T-cell (primary cell): ENCODE measurements at regions not wholly inside any gene's neighbourhood (a gene's known extent, or its start where the extent isn't known, plus 50 kb on each side); places are given as distances from the start of the nearest gene placed in this dataset.

Source experiments
- ATAC-seq, 4 experiments: fragments of 200-7000 bp in 3 of 4; fragments of 150-1000 bp in 1 of 4; cut with Tn5 transposase; replicated peaks in 1 of 4; 1 replicate in 3 of 4; 2 replicates in 1 of 4; pipeline ENCODE4 v1.10.0; 2021; ENCODE audit warnings: moderate library complexity in 3 of 4, mild to moderate bottlenecking in 2 of 4, moderate number of reproducible peaks in 1 of 4
- CTCF ChIA-PET, 2 donors: fragments of 300-600 bp; sonication (Branson Sonifier 250); formaldehyde crosslinking; loops; one replicate each; lab custom pipeline; 2022; ENCODE audit warnings: antibody characterized with exemption in 2 of 2; lab: Charles Lee
- POLR2A ChIA-PET, 2 donors: fragments of 300-600 bp; sonication (Branson Sonifier 250); formaldehyde crosslinking; loops; one replicate each; lab custom pipeline; 2022; ENCODE audit warnings: antibody characterized with exemption in 2 of 2; lab: Charles Lee
- DNase-seq, 35 experiments: peaks; one replicate each; pipeline versions ENCODE4 v3.0.0 to v3.0.0-alpha.2; 2013 to 2023
- H3K27ac ChIP-seq: one replicate; pipeline ENCODE4 v1.5.1; 2013; ENCODE audit warnings: low read length
- H3K27me3 ChIP-seq, 2 experiments: replicated peaks in 1 of 2; 1 replicate in 1 of 2; 2 replicates in 1 of 2; pipeline versions ENCODE4 v1.6.1 to v1.7.0; 2013; ENCODE audit warnings: low read length in 1 of 2, mixed read lengths in 1 of 2; ENCODE audit not compliant: control insufficient read depth in 2 of 2, insufficient read depth in 2 of 2; ENCODE audit errors: extremely low read depth in 1 of 2
- H3K36me3 ChIP-seq, 2 donors: 1 replicate in 1 of 2; 2 replicates in 1 of 2; pipeline versions ENCODE4 v1.6.1 to v1.7.0; 2013; ENCODE audit warnings: low read length in 1 of 2; ENCODE audit not compliant: control insufficient read depth in 2 of 2, insufficient read depth in 1 of 2; ENCODE audit errors: extremely low read depth in 1 of 2
- H3K4me1 ChIP-seq, 2 experiments: 1 replicate in 1 of 2; 2 replicates in 1 of 2; pipeline versions ENCODE4 v1.6.1 to v1.7.0; 2013; ENCODE audit warnings: low read length in 2 of 2, mixed read lengths in 1 of 2; ENCODE audit not compliant: insufficient read depth in 2 of 2, control insufficient read depth in 1 of 2; ENCODE audit errors: extremely low read depth in 1 of 2
- H3K4me3 ChIP-seq, 2 donors: 1 replicate in 1 of 2; 2 replicates in 1 of 2; pipeline versions ENCODE4 v1.5.1 to v1.7.0; 2013; ENCODE audit warnings: mild to moderate bottlenecking in 2 of 2, low read length in 1 of 2, moderate library complexity in 1 of 2; ENCODE audit not compliant: control insufficient read depth in 1 of 2; ENCODE audit errors: extremely low read depth in 1 of 2
- H3K9me3 ChIP-seq: 2 replicates; pipeline ENCODE4 v1.7.0; 2013
- H3K27ac Mint-ChIP-seq, 2 donors: one replicate each; pipeline ENCODE4 v1.8.0; 2020 to 2021; ENCODE audit warnings: mild to moderate bottlenecking in 2 of 2, mixed read lengths in 2 of 2
- H3K27me3 Mint-ChIP-seq, 2 donors: one replicate each; pipeline ENCODE4 v1.8.0; 2021 to 2022; ENCODE audit warnings: mixed read lengths in 2 of 2
- H3K36me3 Mint-ChIP-seq: one replicate; pipeline ENCODE4 v1.8.0; 2021; ENCODE audit warnings: mixed read lengths
- H3K4me1 Mint-ChIP-seq, 3 donors: one replicate each; pipeline ENCODE4 v1.8.0; 2020 to 2022; ENCODE audit warnings: mixed read lengths in 3 of 3, mild to moderate bottlenecking in 1 of 3
- H3K4me3 Mint-ChIP-seq, 3 donors: one replicate each; pipeline ENCODE4 v1.8.0; 2020 to 2022; ENCODE audit warnings: mild to moderate bottlenecking in 3 of 3, mixed read lengths in 3 of 3, moderate library complexity in 3 of 3
- H3K9me3 Mint-ChIP-seq, 3 donors: one replicate each; pipeline ENCODE4 v1.8.0; 2020 to 2022; ENCODE audit warnings: mixed read lengths in 3 of 3
- WGBS: methylation state at CpG from one replicate; pipeline ENCODE4 v1.1.5; 2013; ENCODE audit warnings: missing lambda C conversion rate; ENCODE audit not compliant: insufficient coverage; 5-methylcytosine and 5-hydroxymethylcytosine counted together

DNA sequence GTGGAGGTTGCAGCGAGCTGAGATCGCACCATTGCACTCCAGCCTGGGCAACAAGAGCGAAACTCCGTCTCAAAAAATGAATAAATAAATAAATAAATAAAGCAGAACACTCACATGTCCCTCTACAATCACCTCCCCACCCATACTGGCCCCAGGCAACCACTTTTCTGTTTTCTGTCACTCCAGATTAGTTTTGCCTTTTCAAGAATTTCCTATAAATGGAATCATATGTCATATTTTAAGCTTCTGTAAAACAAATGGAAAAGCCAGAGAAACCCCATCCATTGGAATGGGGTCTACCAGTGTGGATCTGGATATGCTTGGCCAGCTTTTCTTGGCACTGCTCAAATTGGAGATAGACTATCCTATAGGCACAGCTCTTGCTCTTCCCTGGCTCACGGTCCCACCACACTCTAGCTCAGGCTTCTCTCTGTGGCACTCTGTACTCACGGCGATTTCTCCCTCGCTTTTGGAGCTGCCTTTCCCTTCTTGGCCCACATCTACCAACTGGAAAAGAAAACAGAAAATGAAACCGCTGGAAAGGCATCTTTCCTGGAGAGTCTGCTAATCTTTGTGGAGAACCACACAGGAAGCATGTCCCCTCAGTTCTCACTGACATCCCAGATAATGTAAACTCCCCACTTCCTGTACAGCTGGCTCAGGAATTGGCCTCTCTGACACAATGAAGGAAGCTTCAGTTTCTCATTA, 210.1 kb downstream of the JCAD start:
- no peaks in the 10 kb centered on the region for H3K9me3 ChIP-seq
- H3K27me3 ChIP-seq = no peaks in the 10 kb centered on the region
- peaks cover 0 to 5% (median 2%) of the 10 kb centered on the region in 3 donors for H3K4me1 Mint-ChIP-seq
- DNase-seq (no peak), ATAC-seq (no peak)
- no peak overlapping the region for H3K4me3 Mint-ChIP-seq
- H3K27ac ChIP-seq = no peak overlapping the region
- no peaks in the 10 kb centered on the region for H3K36me3 Mint-ChIP-seq
- ChIA-PET CTCF (no interaction called here), POLR2A (no interaction called here)
- H3K9me3 Mint-ChIP-seq = no peaks in the 10 kb centered on the region
- H3K27me3 Mint-ChIP-seq = peaks cover 13% of the 10 kb centered on the region in 2 donors
- no peaks in the 10 kb centered on the region for H3K36me3 ChIP-seq
- H3K4me3 ChIP-seq = no peak overlapping the region
- no peak overlapping the region for H3K27ac Mint-ChIP-seq
- WGBS = 20% methylated on average over 5 of the region's 9 CpGs
- H3K4me1 ChIP-seq = no peaks in the 10 kb centered on the region

DNA sequence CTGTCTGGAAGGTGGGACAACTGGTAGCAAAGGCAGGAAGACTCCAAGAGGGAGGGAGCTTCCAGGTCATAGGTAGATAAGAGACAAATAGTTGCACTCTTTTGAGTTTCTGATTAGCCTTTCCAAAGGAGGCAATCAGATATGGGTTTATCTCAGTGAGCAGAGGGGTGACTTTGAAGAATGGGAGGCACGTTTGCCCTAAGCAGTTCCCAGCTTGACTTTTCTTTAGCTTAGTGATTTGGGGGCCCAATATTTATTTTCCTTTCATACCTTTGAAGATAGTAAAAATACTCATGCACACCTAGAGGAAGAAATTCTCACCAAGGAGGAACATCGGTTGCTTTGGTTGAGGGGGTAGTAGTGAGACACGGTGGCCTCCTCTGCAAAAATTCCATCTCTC, 212.1 kb upstream of the SVIL start:
- no peak for ATAC-seq
- Histone ChIP-seq H3K36me3 (no peaks in the 10 kb centered on the region), H3K27ac (no peak overlapping the region), H3K4me1 (no peaks in the 10 kb centered on the region), H3K9me3 (no peaks in the 10 kb centered on the region), H3K4me3 (no peak overlapping the region), H3K27me3 (peaks cover 0 to 5% of the 10 kb centered on the region in 2 experiments)
- WGBS = no CpG with 5 or more reads among the region's 3 CpGs
- Mint-ChIP-seq H3K27me3 (peaks cover 10 to 13% of the 10 kb centered on the region in 2 donors), H3K4me1 (peaks cover 0 to 5% (median 2%) of the 10 kb centered on the region in 3 donors), H3K36me3 (no peaks in the 10 kb centered on the region), H3K27ac (no peak overlapping the region), H3K4me3 (no peak overlapping the region), H3K9me3 (no peaks in the 10 kb centered on the region)
- POLR2A ChIA-PET = no interaction called here
- DNase-seq = no peak
- CTCF ChIA-PET = no interaction called here

DNA sequence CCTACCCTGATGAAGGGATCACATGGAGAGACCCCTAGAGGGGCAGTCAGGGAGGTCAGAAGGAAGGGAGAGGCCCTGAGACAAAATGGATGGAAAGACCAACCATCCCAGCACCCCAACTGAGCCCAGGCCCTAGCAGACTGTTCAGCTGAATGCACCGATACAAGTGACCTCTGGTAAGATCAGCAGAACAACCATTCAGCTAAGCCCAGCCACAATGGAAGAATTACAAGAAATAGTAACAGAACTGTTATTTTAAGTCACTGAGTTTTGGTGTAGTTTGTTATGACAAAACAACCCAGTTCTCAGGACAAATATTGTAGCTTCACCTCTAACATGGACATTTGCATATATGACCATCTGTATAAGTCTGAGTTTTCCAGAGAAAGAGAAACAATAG, 210.4 kb upstream of the SVIL start:
- ChIA-PET CTCF (no interaction called here), POLR2A (no interaction called here)
- H3K27me3 Mint-ChIP-seq = peaks cover 10 to 13% of the 10 kb centered on the region in 2 donors
- Histone ChIP-seq H3K27me3 (peaks cover 0 to 15% of the 10 kb centered on the region in 2 experiments), H3K36me3 (no peaks in the 10 kb centered on the region), H3K27ac (no peak overlapping the region), H3K4me3 (no peak overlapping the region), H3K4me1 (no peaks in the 10 kb centered on the region), H3K9me3 (no peaks in the 10 kb centered on the region)
- H3K4me3 Mint-ChIP-seq = no peak overlapping the region
- H3K9me3 Mint-ChIP-seq = no peaks in the 10 kb centered on the region
- peaks cover 0 to 5% (median 2%) of the 10 kb centered on the region in 3 donors for H3K4me1 Mint-ChIP-seq
- ATAC-seq (no peak), DNase-seq (no peak)
- no peaks in the 10 kb centered on the region for H3K36me3 Mint-ChIP-seq
- WGBS = no CpG with 5 or more reads among the region's 1 CpG
- no peak overlapping the region for H3K27ac Mint-ChIP-seq

DNA sequence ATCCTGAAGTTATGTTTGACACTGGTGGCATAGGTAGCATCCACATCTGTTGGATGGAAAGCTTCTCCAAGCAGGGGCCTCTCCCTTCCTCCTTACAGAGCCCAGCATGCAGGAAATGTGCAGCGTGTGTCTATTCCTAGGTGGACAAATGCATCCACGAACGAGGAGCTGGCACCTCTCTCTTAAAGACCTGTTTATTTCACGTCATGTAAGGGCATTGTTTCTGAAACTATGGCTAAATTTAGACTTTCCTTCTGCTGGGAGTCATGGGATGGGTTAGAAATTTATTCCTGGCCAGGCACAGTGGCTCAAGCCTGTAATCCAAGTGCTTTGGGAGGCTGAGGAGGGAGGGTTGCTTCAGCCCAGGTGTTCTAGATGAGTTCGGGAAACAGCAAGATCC, 208.4 kb upstream of the SVIL start:
- no peak overlapping the region for H3K4me3 ChIP-seq
- no peak overlapping the region for H3K27ac Mint-ChIP-seq
- 90% methylated on average over 2 of the region's 5 CpGs for WGBS
- no peak overlapping the region for H3K27ac ChIP-seq
- ChIA-PET POLR2A (no interaction called here), CTCF (interaction anchor here in 1 of 2 donors (0.5 kb wide), 1 partner anchor 223 kb away, joined by 4 read pairs; no protein-coding TSS in a partner anchor)
- DNase-seq = no peak
- peaks cover 5 to 7% of the 10 kb centered on the region in 2 donors for H3K27me3 Mint-ChIP-seq
- peaks cover 0 to 15% of the 10 kb centered on the region in 2 experiments for H3K27me3 ChIP-seq
- H3K36me3 ChIP-seq = no peaks in the 10 kb centered on the region
- ATAC-seq = no peak
- H3K4me1 ChIP-seq = no peaks in the 10 kb centered on the region
- H3K9me3 ChIP-seq = no peaks in the 10 kb centered on the region
- H3K4me1 Mint-ChIP-seq = no peaks in the 10 kb centered on the region
- no peak overlapping the region for H3K4me3 Mint-ChIP-seq
- no peaks in the 10 kb centered on the region for H3K9me3 Mint-ChIP-seq
- H3K36me3 Mint-ChIP-seq = no peaks in the 10 kb centered on the region

DNA sequence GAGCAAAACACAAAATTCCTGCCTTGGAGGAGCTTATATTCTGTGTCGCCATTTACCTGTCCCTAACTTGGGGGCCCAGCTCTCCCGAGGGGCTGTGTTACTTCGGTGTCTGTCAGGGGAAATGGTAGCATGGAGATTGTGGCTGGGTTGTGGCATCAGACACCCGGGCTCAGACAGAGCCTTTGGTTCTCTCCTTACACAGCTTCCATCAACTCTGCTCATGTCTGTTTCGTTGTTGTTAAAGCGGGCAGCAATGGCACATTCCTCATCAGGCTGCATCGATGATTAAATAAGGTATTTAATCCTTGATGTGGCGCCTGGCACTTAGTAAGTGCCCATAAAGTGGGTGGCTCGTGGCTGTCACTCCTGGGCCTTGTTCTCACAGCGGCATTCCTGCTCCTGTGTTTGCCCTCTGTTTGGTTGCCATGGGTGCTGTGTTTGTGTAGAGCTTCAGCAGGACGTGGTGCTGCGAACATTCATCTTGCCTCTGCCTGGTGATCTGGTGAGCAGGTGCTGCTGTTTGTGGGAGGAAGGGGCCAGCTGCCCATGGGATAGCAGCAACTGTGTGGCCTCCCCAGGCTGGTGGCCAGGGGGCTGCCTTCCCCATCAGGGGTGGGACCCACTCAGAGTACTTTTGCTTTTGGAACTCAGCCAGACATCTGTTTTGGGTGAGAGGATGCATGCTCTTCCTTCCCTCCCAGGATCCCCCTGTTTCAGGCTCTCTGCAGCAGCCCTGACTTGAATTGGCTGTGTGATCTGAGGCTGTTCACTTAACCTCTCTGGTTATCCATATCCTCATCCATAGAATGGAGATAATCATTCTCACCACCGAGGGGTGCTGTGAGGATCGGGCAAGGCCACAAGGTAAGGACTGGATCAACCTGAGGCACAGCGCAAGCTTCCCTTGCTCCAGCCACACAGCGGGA, 207.2 kb upstream of the SVIL start:
- DNase-seq = no peak
- Histone ChIP-seq H3K36me3 (no peaks in the 10 kb centered on the region), H3K27me3 (peaks cover 0 to 17% of the 10 kb centered on the region in 2 experiments), H3K4me1 (no peaks in the 10 kb centered on the region), H3K4me3 (no peak overlapping the region), H3K27ac (no peak overlapping the region), H3K9me3 (no peaks in the 10 kb centered on the region)
- WGBS = 33% methylated on average over 5 of the region's 16 CpGs
- H3K9me3 Mint-ChIP-seq = no peaks in the 10 kb centered on the region
- ChIA-PET POLR2A (no interaction called here), CTCF (no interaction called here)
- no peaks in the 10 kb centered on the region for H3K4me1 Mint-ChIP-seq
- ATAC-seq = no peak
- H3K4me3 Mint-ChIP-seq = no peak overlapping the region
- no peaks in the 10 kb centered on the region for H3K36me3 Mint-ChIP-seq
- no peak overlapping the region for H3K27ac Mint-ChIP-seq
- peaks cover 5 to 8% of the 10 kb centered on the region in 2 donors for H3K27me3 Mint-ChIP-seq

DNA sequence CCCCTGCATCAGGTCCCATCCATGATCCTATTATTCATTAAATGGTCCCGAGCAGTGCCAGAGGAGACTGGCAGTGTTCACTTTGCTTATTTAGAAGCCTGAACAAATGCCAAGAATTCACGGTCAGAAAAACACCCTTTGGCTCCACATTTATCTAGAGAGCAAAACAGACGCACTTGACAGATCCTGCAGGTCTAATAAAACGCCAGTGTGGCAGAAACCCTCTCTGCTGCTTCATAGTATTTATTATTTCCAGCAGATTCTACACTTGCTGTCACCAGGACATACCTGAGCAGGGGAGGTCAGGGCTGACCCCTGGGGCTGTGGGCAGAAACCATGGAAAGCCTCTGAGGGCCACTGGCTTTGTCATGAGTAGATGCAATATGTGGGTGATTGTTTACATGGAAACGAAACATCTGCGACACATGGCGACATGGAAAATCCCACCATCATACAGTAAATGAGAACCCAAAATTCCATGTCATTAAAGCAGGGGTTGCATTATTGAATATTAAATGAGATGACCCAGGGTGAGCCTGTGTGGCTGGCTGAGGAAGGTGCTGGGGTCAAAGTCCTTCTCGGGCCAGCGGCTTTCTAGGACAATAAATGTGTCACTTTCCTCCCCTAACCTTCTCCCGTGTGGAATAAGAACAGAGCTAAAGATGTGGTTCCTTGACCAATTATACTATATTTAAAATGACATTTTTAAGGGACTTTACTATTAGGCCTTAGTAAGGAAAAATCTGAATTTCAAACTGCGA, 205.9 kb upstream of the SVIL start:
- POLR2A ChIA-PET = interaction anchor here in 1 of 2 donors (0.9 kb wide), 1 partner anchor 141 kb away, joined by 3 read pairs; no protein-coding TSS in a partner anchor
- H3K4me3 Mint-ChIP-seq = no peak overlapping the region
- CTCF ChIA-PET = no interaction called here
- H3K27ac Mint-ChIP-seq = no peak overlapping the region
- no peaks in the 10 kb centered on the region for H3K9me3 Mint-ChIP-seq
- H3K27me3 Mint-ChIP-seq = peaks cover 0 to 8% of the 10 kb centered on the region in 2 donors
- ATAC-seq (no peak), DNase-seq (no peak)
- H3K36me3 Mint-ChIP-seq = no peaks in the 10 kb centered on the region
- H3K9me3 ChIP-seq = no peaks in the 10 kb centered on the region
- H3K4me1 Mint-ChIP-seq = no peaks in the 10 kb centered on the region
- H3K36me3 ChIP-seq = no peaks in the 10 kb centered on the region
- H3K27me3 ChIP-seq = peaks cover 0 to 17% of the 10 kb centered on the region in 2 experiments
- WGBS = 79% methylated on average over 3 of the region's 11 CpGs
- H3K4me3 ChIP-seq = no peak overlapping the region
- no peak overlapping the region for H3K27ac ChIP-seq
- no peaks in the 10 kb centered on the region for H3K4me1 ChIP-seq
